ENCODE measurements at regions not wholly inside any gene's neighbourhood (a gene's known extent, or its start where the extent isn't known, plus 50 kb on each side); places are given as distances from the start of the nearest gene placed in this dataset.
"Not testable (repeated sequence)": the region's sequence is repeated elsewhere in the genome, so short reads cannot be mapped to it uniquely, and the experiment has no call there.

- H3K79me2 ChIP-seq (ENCODE audit: insufficient read depth, low read length); H3K4me1 ChIP-seq (ENCODE audit: insufficient read depth, low read length); H3K9me3 ChIP-seq (ENCODE audit: insufficient read depth, low read length, severe bottlenecking); DNase-seq; H3K9ac ChIP-seq (ENCODE audit: low read depth, low read length); ATAC-seq (ENCODE audit: insufficient read depth, low read depth); H3K4me3 ChIP-seq (ENCODE audit: low read depth in 1 of 2, low read length in 2 of 2); H3K27me3 ChIP-seq (ENCODE audit: insufficient read depth, low read length, poor library complexity); H3K4me2 ChIP-seq (ENCODE audit: insufficient read depth, low read length); H4K20me1 ChIP-seq (ENCODE audit: insufficient read depth, low read length); H3K36me3 ChIP-seq (ENCODE audit: insufficient read depth, low read length); H2AFZ ChIP-seq (ENCODE audit: low read depth, low read length); H3K27ac ChIP-seq (ENCODE audit: low read length): not testable (repeated sequence)
These were observed 202.3 kb downstream of the BANP start for GRCh38 chr16:88153516-88153915.

- not testable (repeated sequence) for H3K9me3 ChIP-seq (ENCODE audit: insufficient read depth, low read length, severe bottlenecking); H3K4me1 ChIP-seq (ENCODE audit: insufficient read depth, low read length); ATAC-seq (ENCODE audit: insufficient read depth, low read depth); H3K27me3 ChIP-seq (ENCODE audit: insufficient read depth, low read length, poor library complexity); H3K36me3 ChIP-seq (ENCODE audit: insufficient read depth, low read length); DNase-seq; H3K4me3 ChIP-seq (ENCODE audit: low read depth in 1 of 2, low read length in 2 of 2); H4K20me1 ChIP-seq (ENCODE audit: insufficient read depth, low read length); H3K27ac ChIP-seq (ENCODE audit: low read length); H3K9ac ChIP-seq (ENCODE audit: low read depth, low read length); H3K4me2 ChIP-seq (ENCODE audit: insufficient read depth, low read length); H2AFZ ChIP-seq (ENCODE audit: low read depth, low read length); H3K79me2 ChIP-seq (ENCODE audit: insufficient read depth, low read length)
These were observed 203.7 kb downstream of the BANP start for GRCh38 chr16:88154886-88155285.

- not testable (repeated sequence) for DNase-seq; H3K36me3 ChIP-seq (ENCODE audit: insufficient read depth, low read length); H3K79me2 ChIP-seq (ENCODE audit: insufficient read depth, low read length); H3K27me3 ChIP-seq (ENCODE audit: insufficient read depth, low read length, poor library complexity); H2AFZ ChIP-seq (ENCODE audit: low read depth, low read length); H3K9ac ChIP-seq (ENCODE audit: low read depth, low read length); H3K4me2 ChIP-seq (ENCODE audit: insufficient read depth, low read length); H4K20me1 ChIP-seq (ENCODE audit: insufficient read depth, low read length); ATAC-seq (ENCODE audit: insufficient read depth, low read depth); H3K4me1 ChIP-seq (ENCODE audit: insufficient read depth, low read length); H3K9me3 ChIP-seq (ENCODE audit: insufficient read depth, low read length, severe bottlenecking); H3K4me3 ChIP-seq (ENCODE audit: low read depth in 1 of 2, low read length in 2 of 2); H3K27ac ChIP-seq (ENCODE audit: low read length)
These were observed 204.4 kb downstream of the BANP start for GRCh38 chr16:88155681-88156080.

GRCh38 chr16:88156640-88157283 lies 205.5 kb downstream of the BANP start:
- DNase-seq; H3K79me2 ChIP-seq (ENCODE audit: insufficient read depth, low read length); H3K27me3 ChIP-seq (ENCODE audit: insufficient read depth, low read length, poor library complexity); H3K9me3 ChIP-seq (ENCODE audit: insufficient read depth, low read length, severe bottlenecking); H4K20me1 ChIP-seq (ENCODE audit: insufficient read depth, low read length); H3K4me2 ChIP-seq (ENCODE audit: insufficient read depth, low read length); ATAC-seq (ENCODE audit: insufficient read depth, low read depth); H3K9ac ChIP-seq (ENCODE audit: low read depth, low read length); H2AFZ ChIP-seq (ENCODE audit: low read depth, low read length); H3K4me3 ChIP-seq (ENCODE audit: low read depth in 1 of 2, low read length in 2 of 2); H3K4me1 ChIP-seq (ENCODE audit: insufficient read depth, low read length); H3K36me3 ChIP-seq (ENCODE audit: insufficient read depth, low read length); H3K27ac ChIP-seq (ENCODE audit: low read length): not testable (repeated sequence)

- not testable (repeated sequence) for H3K9me3 ChIP-seq (ENCODE audit: insufficient read depth, low read length, severe bottlenecking); H3K27ac ChIP-seq (ENCODE audit: low read length); H3K27me3 ChIP-seq (ENCODE audit: insufficient read depth, low read length, poor library complexity); H4K20me1 ChIP-seq (ENCODE audit: insufficient read depth, low read length); H3K79me2 ChIP-seq (ENCODE audit: insufficient read depth, low read length); DNase-seq; H3K4me2 ChIP-seq (ENCODE audit: insufficient read depth, low read length); H3K4me3 ChIP-seq (ENCODE audit: low read depth in 1 of 2, low read length in 2 of 2); H2AFZ ChIP-seq (ENCODE audit: low read depth, low read length); H3K4me1 ChIP-seq (ENCODE audit: insufficient read depth, low read length); ATAC-seq (ENCODE audit: insufficient read depth, low read depth); H3K36me3 ChIP-seq (ENCODE audit: insufficient read depth, low read length); H3K9ac ChIP-seq (ENCODE audit: low read depth, low read length)
These were observed 206.5 kb downstream of the BANP start for GRCh38 chr16:88157686-88158085.

GRCh38 chr16:88158256-88159045 lies 207.2 kb downstream of the BANP start:
- not testable (repeated sequence) for H3K27me3 ChIP-seq (ENCODE audit: insufficient read depth, low read length, poor library complexity); H3K4me3 ChIP-seq (ENCODE audit: low read depth in 1 of 2, low read length in 2 of 2); H2AFZ ChIP-seq (ENCODE audit: low read depth, low read length); H3K36me3 ChIP-seq (ENCODE audit: insufficient read depth, low read length); H3K9ac ChIP-seq (ENCODE audit: low read depth, low read length); H3K9me3 ChIP-seq (ENCODE audit: insufficient read depth, low read length, severe bottlenecking); DNase-seq; ATAC-seq (ENCODE audit: insufficient read depth, low read depth); H3K79me2 ChIP-seq (ENCODE audit: insufficient read depth, low read length); H4K20me1 ChIP-seq (ENCODE audit: insufficient read depth, low read length); H3K4me1 ChIP-seq (ENCODE audit: insufficient read depth, low read length); H3K4me2 ChIP-seq (ENCODE audit: insufficient read depth, low read length); H3K27ac ChIP-seq (ENCODE audit: low read length)

- not testable (repeated sequence) for ATAC-seq (ENCODE audit: insufficient read depth, low read depth); H3K9ac ChIP-seq (ENCODE audit: low read depth, low read length); H3K36me3 ChIP-seq (ENCODE audit: insufficient read depth, low read length); H3K4me1 ChIP-seq (ENCODE audit: insufficient read depth, low read length); H4K20me1 ChIP-seq (ENCODE audit: insufficient read depth, low read length); H3K27me3 ChIP-seq (ENCODE audit: insufficient read depth, low read length, poor library complexity); H3K27ac ChIP-seq (ENCODE audit: low read length); H3K79me2 ChIP-seq (ENCODE audit: insufficient read depth, low read length); H3K4me2 ChIP-seq (ENCODE audit: insufficient read depth, low read length); H3K9me3 ChIP-seq (ENCODE audit: insufficient read depth, low read length, severe bottlenecking); H3K4me3 ChIP-seq (ENCODE audit: low read depth in 1 of 2, low read length in 2 of 2); DNase-seq; H2AFZ ChIP-seq (ENCODE audit: low read depth, low read length)
These were observed 208.0 kb downstream of the BANP start for GRCh38 chr16:88159046-88159896.

- H3K79me2 ChIP-seq (ENCODE audit: insufficient read depth, low read length); H4K20me1 ChIP-seq (ENCODE audit: insufficient read depth, low read length); DNase-seq; H3K27ac ChIP-seq (ENCODE audit: low read length); ATAC-seq (ENCODE audit: insufficient read depth, low read depth); H3K4me2 ChIP-seq (ENCODE audit: insufficient read depth, low read length); H3K9me3 ChIP-seq (ENCODE audit: insufficient read depth, low read length, severe bottlenecking); H3K4me1 ChIP-seq (ENCODE audit: insufficient read depth, low read length); H2AFZ ChIP-seq (ENCODE audit: low read depth, low read length); H3K9ac ChIP-seq (ENCODE audit: low read depth, low read length); H3K27me3 ChIP-seq (ENCODE audit: insufficient read depth, low read length, poor library complexity); H3K4me3 ChIP-seq (ENCODE audit: low read depth in 1 of 2, low read length in 2 of 2); H3K36me3 ChIP-seq (ENCODE audit: insufficient read depth, low read length): not testable (repeated sequence)
These were observed 208.7 kb downstream of the BANP start for GRCh38 chr16:88159897-88160335.
